ENCODE measurements at regions not wholly inside any gene's neighbourhood (a gene's known extent, or its start where the extent isn't known, plus 50 kb on each side); places are given as distances from the start of the nearest gene placed in this dataset.

DNA sequence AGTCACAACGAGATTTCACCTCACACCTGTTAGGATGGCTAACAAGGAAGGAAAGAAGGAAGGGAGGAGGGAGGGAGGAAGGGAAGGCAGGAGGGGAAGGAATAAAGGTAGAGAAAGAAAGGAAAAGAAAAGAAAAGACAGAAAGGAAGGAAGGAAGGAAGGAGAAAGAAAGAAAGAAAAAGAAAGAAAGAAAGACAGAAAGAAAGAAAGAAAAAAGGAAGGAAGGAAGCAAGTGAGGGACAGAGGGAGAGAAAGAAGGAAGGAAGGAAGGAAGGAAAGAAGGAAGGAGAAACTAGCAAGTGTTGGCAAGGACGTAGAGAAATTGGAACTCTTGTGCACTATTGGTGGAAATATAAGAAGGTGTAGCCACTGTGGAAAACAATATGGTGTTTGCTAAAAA, 52.2 kb downstream of the CCDC185 start:
- no peak for DNase-seq

DNA sequence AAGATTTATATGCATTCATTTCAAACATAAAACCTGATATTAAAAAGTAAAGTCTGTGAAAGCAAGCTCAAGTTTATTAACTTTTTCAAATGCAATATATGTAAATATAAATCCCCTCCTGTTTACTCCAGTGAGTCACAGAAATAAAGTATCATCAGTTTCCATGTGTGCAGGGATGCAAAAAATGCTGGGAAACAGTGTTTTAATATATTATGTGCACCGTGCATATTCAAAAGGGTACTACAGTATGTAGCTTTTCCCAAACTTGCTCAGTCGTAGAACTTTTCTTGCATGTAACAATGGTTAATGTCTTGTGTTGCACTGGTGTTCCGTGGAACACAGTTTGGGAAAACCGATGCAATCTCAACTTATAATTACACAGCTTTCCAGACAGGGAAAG, 60.7 kb downstream of the CCDC185 start:
- no peak for DNase-seq

DNA sequence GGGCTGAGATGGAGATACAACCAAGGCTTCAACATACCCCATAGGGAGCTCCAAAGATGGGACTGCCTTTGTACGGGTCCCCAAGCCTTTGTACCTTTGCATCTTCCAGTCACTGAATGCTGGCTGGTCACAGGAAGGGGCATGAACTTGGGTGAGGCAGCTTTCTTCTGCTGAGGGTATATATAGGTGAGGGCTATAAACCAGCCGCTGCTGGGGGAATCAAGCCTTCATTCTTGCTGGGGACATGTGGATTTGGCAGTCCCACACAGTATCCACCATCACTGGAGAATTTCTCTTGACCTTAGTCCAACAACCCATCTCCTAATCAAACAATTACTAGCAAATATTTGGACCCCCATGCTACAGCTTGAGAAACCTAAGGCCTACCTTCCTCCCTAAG, 61.7 kb downstream of the CCDC185 start:
- no peak for DNase-seq

DNA sequence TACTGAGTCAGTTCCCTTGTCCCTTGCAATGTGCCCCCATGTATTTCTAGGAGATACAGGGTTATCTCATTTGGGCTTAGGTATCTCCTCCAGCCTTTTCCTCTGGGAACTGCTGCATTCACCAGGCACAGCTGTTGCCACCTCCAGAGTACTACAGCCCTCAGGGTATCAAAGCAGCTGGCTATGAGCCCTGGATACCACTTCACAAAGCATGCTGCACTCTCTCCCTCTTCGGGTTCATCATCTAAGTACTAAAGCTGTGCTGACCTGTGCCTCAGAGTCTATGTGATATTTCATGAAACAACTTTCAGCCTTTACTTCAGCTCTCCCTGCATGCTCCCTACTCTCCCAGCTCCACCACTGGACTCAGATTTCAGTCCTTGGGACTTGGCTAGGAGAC, 62.3 kb downstream of the CCDC185 start:
- no peak for DNase-seq

DNA sequence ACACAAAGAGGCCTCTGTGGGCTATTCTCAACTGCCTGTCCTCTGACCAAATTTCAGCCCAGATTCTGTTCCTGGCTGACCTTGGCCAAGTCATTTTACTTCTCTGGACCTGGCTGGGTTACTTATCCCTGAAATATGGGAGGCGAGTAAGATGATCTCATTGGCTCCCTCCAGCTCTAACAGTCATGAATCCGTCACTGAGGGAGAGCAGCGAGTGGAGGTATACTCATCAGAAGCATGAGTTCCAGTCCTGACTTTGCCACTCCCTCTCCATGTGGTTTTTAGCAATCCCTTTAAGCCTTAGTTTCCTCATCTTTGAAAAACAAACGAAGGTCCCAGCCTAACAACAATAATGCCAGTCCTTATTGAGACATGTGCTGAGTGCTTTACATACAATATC, 63.5 kb downstream of the CCDC185 start:
- no peak for DNase-seq

DNA sequence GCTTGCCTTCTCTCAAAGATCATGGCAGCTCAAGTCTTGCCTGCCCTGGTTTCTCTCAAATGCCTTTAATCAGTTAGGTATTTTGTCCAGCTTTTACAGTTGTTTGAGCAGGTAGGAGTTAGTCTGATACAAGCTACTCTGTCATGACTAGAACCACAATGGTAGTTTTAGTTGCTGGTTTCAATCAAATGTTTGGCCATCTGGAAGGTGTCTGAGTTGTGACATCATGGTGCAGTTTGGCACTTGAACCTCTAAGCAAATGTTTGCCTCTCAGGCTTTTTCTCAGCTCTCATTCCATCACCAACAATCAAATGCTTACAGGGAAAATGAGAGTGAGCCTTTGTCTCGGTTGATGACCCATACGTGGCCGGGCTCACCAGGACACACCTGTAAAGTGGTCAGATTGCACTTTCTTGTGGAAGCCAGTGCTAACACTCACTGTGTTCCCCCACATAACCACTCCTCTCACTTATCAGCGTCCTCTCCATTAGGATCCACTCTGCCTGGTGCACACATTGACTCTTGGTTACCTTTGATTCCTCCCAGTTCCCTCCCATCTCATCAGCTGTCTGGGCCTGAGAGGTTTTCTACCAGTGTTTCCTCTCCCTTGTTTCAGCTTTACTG, 67.5 kb downstream of the CCDC185 start:
- DNase-seq = peak; percentile 21

DNA sequence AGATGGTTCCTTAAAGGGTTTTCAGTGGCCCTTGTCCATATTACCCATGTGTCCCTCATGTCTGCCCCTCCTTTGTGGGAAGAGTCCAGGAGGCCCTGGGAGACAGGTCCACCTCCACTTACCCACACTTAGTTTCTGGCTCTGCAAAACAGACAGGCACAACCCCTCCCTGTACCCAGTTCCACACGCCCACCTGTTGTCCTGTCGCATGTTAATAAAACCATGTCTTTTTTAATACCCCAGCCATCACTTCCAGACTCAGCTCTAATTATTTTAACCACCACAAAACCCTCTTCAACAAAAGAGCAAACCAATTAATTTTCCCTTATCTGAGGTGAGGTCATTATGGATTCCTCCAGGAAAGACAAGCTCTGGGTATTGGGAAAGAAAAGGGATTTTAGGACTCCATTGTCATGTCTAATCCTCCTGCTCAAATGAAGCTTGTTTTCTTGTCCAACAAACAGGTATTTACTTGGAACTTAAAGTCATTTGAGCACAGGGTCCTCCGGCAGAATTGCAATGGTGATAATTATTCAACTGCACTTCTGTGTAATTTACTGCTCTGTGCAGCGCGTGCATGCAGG, 68.9 kb downstream of the CCDC185 start:
- DNase-seq = no peak

DNA sequence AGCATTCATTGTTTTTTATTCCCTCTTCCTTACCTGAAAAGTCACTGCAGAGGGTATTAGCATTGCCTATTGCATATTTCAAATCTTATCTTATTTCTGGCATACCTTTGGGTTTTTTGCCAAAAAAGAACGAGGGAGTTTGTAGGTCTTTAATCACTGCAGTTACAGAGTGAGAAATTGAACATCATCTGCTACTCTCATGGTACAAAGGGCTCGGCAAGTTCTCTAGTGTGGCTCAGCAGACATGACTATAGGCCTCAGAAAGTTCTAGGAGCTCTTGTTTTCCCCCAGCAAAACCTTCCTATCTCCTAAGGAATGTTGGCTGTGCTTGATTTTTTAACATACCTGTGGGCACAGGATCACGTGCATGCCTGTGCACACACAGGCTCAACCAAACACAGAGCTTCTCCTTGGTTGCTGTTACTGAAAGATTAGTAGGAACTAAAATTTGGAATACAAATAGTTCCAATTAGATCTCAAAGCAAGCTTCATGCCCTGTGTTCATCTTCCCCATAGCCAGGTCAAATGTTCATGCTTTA, 69.7 kb downstream of the CCDC185 start:
- no peak for DNase-seq

DNA sequence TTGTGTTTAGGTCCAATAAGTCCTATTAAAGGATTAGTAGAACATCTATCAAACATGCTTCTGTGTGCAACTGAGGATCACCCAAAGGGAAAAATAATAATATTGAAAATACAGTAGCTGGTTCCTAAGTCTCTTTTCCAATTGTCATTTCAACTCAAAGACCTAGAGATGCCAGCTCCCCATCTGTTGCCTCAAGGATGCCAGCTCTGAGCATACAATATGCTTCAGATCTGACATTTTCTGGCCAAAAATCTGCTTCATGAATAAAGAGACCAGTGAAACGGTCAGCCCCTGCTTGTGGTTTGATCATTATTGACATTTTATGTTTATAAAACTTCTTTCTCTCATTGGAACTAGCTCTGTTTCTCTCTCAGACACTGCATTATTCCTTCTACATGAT, 72.9 kb downstream of the CCDC185 start:
- DNase-seq = no peak

DNA sequence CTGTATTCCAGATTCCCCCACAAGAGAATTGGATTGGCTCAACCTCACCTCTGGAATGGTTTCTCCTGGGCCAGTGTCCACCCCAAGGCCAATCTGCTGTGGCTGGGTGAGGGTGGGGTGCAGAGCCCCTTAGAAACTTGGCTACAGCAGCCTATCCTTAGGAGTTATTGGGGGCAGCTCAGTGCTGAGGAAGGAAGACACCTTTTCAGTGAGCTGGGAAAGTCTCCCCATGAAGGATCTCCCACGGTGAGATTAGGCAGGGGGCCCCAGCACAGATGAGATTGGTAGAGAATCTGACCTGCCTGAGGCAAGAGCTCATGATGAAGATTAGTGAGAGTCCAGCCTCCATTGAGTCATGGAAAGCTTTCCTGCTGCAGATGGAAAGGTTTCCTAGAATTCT, 78.4 kb downstream of the CCDC185 start:
- DNase-seq = no peak

DNA sequence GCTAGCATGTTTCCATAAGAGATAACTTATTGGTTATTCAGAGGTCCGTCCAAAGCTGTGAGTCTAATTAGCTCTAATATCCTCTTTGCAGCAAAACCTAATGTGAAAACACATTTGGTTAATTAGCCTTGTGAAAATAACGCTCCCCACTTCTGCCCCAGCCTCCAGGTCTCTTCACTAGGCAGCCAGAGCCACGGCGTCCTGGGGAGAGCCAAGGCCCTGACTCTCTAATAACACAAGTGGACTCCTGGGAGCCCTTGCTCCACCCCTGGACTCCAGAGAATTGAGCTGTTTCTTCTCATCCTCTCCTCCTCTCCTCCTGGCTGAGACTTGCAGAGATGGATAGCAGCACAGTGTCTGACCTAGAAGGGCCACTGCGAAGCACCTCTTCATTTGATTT, 78.8 kb downstream of the CCDC185 start:
- no peak for DNase-seq

DNA sequence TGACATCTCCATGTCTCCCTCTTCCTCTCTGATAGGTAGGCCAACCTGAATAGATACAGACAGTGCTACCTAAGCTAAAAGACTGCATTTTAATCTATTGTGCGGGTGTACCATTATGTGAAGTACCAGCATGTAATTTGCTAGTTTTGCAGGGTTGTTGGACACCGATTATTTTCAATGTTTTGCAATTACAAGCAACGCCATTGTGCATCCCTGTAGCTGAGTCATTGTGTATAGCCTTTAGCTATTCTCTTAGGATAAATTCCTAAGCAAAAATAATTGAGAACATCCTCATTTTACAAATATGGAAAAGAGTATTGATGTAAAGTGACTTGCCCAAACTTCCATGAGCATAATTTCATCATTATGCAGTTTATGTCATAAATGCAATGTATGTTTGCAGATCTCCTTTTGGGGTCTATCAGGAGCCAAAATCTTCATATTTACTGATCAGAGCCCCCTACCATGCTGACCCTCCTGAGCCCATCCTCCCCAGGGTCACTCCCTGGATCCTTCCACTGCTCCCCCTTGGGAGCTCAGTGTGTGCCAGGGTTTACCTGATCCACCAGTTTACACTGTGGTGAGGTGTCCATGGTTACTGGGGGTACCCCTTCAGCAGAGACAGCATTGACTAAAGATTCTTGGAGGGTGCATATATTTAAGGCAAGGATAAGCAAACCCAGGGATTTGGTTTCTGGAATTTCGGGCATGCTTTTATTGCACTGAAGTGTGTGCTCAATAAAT, 80.6 kb downstream of the CCDC185 start:
- DNase-seq = no peak

DNA sequence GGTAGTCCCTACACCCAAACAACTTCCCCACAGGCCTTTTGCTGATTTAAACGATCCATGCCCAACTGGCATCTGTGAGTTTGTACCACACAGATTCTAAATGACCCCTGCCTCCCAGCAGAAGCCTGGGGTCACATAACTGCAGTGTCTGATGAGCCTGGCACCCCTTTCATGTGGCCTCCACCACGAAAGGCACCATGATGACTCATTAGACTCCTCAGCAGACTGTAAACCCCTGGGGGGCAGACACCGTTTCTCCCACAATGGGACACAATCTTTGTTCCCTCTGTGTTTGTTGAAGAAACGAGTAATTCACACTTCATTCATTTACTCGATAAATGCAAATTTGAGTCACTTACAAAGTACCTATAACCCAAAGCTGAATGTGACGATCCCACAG, 81.6 kb downstream of the CCDC185 start:
- DNase-seq = no peak

DNA sequence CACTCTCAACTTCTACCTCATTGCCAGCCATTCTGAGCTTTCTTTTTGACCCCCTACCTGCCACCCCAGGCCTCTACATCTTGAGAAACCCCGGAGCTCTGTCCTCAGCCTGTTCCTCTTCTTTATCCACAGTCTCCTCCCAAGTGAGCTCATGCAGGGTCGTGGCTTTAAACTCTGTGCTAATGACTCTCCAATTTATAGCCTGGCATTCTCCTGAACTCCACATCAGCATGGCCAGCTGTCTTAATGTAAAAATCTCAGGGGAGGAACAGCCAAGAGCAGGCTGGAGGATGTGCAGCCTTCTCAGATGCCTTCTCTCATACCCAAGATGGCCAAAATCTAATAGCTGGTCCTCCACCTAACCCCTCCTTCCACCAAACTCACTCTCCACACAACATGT, 84.2 kb downstream of the CCDC185 start:
- DNase-seq = no peak

DNA sequence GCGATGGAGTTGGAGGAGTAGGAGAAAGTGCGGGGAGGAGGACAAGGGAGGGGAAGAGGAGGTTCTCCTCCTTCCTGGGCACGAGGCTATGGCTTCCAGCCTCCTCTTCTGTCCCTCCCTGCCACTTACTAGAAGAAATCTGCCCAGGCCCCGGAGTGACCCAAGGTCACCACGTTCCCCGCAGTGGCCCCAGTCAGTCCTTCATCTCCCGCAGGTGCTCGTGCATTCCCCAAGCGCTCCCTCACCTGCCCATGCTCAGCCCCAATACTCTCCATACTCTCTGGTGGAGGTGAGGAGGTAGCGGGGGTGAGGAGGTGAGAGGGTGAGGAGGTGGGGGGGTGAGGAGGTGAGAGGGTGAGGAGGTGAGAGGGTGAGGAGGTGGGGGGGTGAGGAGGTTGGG, 85.4 kb downstream of the CCDC185 start:
- no peak for DNase-seq

DNA sequence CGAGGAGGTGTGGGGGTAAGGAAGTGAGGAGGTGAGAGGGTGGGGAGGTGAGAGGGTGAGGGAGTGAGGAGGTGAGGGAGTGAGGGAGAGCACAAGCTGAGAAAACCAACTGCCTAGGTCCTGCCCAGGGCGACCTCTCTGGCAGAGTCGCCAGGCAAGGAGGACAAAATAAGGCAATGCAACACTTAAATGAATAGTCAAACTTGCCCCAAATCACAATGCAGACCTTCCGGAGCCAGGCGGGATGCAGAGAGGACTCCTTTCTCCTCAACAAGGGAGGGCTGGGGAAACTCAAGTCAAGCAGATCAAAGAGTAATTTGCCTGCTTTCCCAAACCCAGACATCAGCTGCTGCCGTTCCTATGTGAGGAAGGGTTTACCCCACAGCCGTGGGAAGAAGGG, 86.0 kb downstream of the CCDC185 start:
- DNase-seq = no peak

DNA sequence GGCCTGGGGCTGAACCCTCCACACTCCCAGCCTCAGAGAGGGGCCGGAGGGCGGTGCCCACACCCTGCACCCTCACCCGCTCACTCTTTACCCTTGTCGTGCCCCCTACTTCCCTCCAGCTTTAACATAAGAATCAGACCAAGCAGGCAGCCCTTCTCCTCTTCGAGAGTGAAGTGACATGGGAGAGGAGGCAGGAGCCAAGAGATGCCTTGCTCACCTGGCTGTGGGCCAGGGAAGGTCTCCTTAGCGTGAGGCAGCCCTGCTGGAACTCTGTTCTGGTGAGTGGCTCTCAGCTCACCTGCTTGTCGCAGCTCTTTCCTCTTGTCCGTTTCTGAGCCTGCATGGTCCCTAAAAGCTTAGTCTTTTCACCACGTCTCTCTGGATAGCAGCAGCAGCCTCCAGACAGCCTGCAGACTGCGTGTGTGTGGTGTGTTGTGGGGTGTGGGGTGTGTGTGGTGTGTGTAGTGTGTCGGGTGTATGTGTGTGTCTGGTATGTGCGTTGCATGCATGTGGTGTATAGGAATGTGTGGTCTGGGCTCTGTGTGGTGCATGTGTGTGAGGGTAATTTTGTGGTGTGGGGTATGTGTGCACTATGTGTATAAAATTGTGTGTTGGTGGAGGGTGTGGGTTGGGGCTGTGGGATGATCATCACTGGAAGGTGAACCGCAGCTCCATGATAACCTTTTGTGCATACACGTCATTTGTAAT, 86.7 kb downstream of the CCDC185 start:
- DNase-seq = peak; percentile 52

DNA sequence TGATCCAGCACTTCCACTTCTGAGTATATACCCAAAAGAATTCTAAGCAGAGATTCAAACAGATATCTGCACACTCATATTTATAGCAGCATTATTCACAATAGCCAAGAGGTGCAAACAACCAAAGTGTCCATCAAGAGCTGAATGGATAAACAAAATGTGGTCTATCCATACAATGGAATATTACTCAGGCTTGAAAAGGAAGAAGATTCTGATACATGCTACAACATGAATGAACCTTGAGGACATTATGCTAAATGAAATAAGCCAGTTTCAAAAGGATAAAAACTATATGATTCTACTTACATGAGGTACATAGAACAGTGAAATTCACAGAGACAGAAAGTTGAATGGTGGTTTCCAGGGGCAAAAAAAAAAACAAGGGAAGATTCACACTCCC, 88.9 kb downstream of the CCDC185 start:
- DNase-seq = no peak

DNA sequence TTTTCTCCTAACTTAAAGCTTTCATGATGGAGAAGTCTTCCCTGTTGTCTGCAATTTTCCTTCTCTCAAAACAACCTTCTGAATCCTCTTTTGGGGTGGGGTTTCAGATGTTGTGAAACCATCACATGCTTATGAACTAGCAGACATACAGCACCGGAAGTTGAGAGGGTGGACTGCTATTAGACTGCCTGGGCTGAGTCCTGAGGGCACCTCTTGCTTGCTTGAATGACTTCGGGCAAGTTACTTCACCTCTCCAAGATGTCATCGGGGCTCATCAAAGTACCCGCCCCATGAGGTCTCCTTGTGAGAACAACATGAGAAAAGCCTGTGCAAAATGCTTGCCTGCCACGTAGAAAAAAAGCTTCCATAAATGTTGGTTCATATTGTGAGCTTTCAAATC, 89.6 kb downstream of the CCDC185 start:
- DNase-seq = no peak

DNA sequence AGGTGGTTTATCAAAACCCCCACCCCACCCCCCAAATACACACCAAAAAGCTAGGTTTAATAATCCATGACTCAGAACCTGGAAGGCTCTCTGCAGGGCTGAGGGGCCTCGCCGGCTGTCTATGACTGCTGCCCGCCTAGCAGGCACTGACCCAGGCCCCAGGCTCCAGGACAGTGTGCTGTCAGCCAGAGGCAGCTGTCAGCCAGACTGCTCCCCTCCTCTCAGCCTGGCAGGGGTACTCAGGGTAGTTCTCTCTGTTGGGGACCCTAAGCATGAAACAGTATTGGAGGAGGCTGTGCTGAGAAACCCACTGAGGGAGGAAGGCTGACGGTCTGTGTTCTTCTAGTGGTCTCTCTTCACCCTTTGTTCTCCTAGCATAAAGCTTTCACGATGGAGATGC, 90.3 kb downstream of the CCDC185 start:
- DNase-seq = no peak

DNA sequence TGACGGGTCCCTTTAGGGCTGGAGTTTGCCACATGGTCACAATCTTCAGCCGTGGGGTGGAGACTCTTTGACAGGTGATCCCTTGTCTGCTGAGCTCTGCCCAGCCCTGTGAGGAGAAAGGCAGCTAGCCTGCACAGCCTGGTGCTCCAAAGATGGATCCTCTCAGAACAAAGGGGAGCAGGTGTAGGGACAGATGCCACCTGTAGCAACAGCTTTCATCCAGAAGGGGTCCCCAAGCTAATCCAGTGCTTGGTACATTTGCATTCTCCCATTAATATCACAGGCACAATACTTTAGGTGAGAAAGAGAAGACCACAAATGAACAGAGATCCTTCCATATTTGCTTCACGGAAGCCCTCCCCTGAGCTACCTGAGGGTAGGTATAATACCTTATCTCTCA, 93.2 kb downstream of the CCDC185 start:
- DNase-seq = peak; percentile 20

DNA sequence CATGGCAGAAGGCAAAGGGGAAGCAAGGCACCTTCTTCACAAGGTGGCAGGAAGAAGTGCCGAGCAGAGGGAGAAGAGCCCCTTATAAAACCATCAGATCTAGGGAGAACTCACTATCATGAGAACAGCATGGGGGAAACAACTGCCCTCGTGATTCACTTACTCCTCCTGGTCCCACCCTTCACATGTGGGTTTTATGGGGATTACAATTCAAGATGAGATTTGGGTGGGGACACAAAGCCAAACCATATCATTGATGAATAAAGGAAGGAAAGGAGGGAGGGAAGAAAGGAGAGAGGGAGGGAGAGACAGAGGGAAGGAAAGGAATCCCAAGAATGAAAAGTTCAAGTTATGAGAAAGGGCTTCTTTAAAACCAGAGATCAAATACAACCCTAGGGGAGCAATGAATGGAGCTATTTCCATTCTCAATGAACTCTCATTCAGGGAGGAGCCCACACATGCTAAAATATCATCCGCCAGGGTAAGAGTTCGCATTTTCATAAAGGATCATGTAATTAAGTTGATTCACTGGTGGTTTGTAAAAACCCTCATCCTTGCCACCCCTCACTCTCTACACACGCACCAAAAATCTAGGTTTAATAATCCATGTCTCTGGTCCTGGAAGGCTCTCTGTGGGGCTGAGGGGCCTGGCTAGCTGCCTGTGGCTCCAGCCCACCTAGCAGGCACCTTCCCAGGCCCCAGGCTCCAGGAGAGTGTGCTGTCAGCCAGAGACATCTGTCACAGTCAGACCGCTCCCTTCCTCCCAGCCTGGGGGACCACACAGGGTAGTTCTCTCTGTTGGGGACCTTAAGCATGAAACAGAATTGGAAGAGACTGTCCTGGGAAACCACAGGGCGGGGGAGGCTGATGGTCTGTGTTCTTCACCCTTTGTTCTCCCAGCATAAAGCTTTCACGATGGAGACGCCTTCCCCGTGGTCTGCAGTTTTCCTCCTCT, 94.0 kb downstream of the CCDC185 start:
- no peak for DNase-seq

DNA sequence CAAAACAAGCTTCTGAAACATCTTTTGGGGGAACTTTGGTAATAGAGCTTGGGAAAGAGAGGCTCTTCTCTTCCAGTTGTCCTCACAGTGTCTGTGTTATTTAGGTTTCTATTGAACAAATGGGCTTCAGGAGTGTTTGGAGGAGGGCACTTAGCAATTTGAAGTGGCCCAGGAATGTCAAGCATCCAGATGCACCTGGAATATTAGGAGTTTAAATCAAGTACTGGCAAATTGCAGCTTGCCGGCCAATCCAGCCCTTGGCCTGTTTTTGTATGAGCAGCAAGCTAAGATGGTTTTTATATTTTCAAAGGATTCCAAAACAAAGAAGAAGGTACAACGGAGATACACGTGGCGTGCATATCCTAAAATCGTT, 94.7 kb downstream of the CCDC185 start:
- peak; percentile 67 for DNase-seq

All from NCI-H510A treated with DMSO at 0.1 percent for 48 hours (cell line).